Trophoblast cell (in vitro differentiated cells and primary cell): ENCODE measurements at regions not wholly inside any gene's neighbourhood (a gene's known extent, or its start where the extent isn't known, plus 50 kb on each side); places are given as distances from the start of the nearest gene placed in this dataset.

Experiments
- DNase-seq, 2 donors: peaks; one replicate each; pipeline ENCODE4 v3.0.0-alpha.2; 2016
- H2AFZ ChIP-seq: 2 replicates; pipeline ENCODE4 v1.6.1; 2013; ENCODE audit warnings: low read length, moderate library complexity, mild to moderate bottlenecking; ENCODE audit not compliant: insufficient read depth, poor library complexity
- H2AK5ac ChIP-seq: 2 replicates; pipeline ENCODE4 v1.6.1; 2013; ENCODE audit warnings: mild to moderate bottlenecking, low read length
- H2BK120ac ChIP-seq: 2 replicates; pipeline ENCODE4 v1.6.1; 2013; ENCODE audit warnings: low read length, mild to moderate bottlenecking, moderate library complexity; ENCODE audit not compliant: insufficient read depth, poor library complexity
- H2BK12ac ChIP-seq: 2 replicates; pipeline ENCODE4 v1.6.1; 2013; ENCODE audit warnings: mild to moderate bottlenecking, low read length, moderate library complexity
- H2BK5ac ChIP-seq: 2 replicates; pipeline ENCODE4 v1.6.1; 2013; ENCODE audit warnings: low read length, low read depth, moderate library complexity, mild to moderate bottlenecking; ENCODE audit not compliant: poor library complexity
- H3K14ac ChIP-seq: 2 replicates; pipeline ENCODE4 v1.6.1; 2013; ENCODE audit warnings: mild to moderate bottlenecking, low read length
- H3K18ac ChIP-seq: 2 replicates; pipeline ENCODE4 v1.6.1; 2013; ENCODE audit warnings: mild to moderate bottlenecking, low read length
- H3K23ac ChIP-seq: 2 replicates; pipeline ENCODE4 v1.6.1; 2013; ENCODE audit warnings: low read length
- H3K27ac ChIP-seq: 2 replicates; pipeline ENCODE4 v1.5.1; 2013; ENCODE audit warnings: low read depth, mild to moderate bottlenecking, inconsistent platforms, low read length, moderate library complexity
- H3K27me3 ChIP-seq: 2 replicates; pipeline ENCODE4 v1.6.1; 2013; ENCODE audit warnings: inconsistent platforms, mild to moderate bottlenecking, low read length, moderate library complexity; ENCODE audit not compliant: insufficient read depth
- H3K36me3 ChIP-seq, 2 experiments: 1 replicate in 1 of 2; 2 replicates in 1 of 2; pipeline ENCODE4 v1.6.1; 2013; ENCODE audit warnings: low read length in 2 of 2, mild to moderate bottlenecking in 2 of 2, moderate library complexity in 1 of 2; ENCODE audit not compliant: insufficient read depth in 2 of 2, control insufficient read depth in 1 of 2
- H3K4ac ChIP-seq: 2 replicates; pipeline ENCODE4 v1.6.1; 2013; ENCODE audit warnings: low read depth, mild to moderate bottlenecking, low read length, moderate library complexity
- H3K4me1 ChIP-seq, 2 experiments: 1 replicate in 1 of 2; 2 replicates in 1 of 2; pipeline ENCODE4 v1.6.1; 2013; ENCODE audit warnings: low read length in 2 of 2, mild to moderate bottlenecking in 2 of 2, moderate library complexity in 1 of 2; ENCODE audit not compliant: insufficient read depth in 2 of 2, control insufficient read depth in 1 of 2
- H3K4me2 ChIP-seq: 2 replicates; pipeline ENCODE4 v1.6.1; 2013; ENCODE audit warnings: inconsistent platforms, mild to moderate bottlenecking, low read length, moderate library complexity
- H3K4me3 ChIP-seq: 2 replicates; pipeline ENCODE4 v1.5.1; 2013; ENCODE audit warnings: mild to moderate bottlenecking, low read depth, low read length, inconsistent platforms
- H3K79me1 ChIP-seq: one replicate; pipeline ENCODE4 v1.6.1; 2013; ENCODE audit warnings: low read length
- H3K79me2 ChIP-seq: 2 replicates; pipeline ENCODE4 v1.6.1; 2013; ENCODE audit warnings: low read length, mild to moderate bottlenecking; ENCODE audit not compliant: control insufficient read depth, insufficient read depth, poor library complexity
- H3K9ac ChIP-seq: 2 replicates; pipeline ENCODE4 v1.6.1; 2013; ENCODE audit warnings: mild to moderate bottlenecking, low read length
- H3K9me3 ChIP-seq: 2 replicates; pipeline ENCODE4 v1.6.1; 2013; ENCODE audit warnings: low read depth, mild to moderate bottlenecking, control low read depth, inconsistent platforms, low read length; ENCODE audit not compliant: insufficient read depth
- H4K12ac ChIP-seq: 2 replicates; pipeline ENCODE4 v1.6.1; 2013; ENCODE audit warnings: low read depth, mild to moderate bottlenecking, low read length, moderate library complexity
- H4K8ac ChIP-seq: 2 replicates; pipeline ENCODE4 v1.6.1; 2013; ENCODE audit warnings: low read depth, mild to moderate bottlenecking, low read length, moderate library complexity
- H4K91ac ChIP-seq: one replicate; pipeline ENCODE4 v1.6.1; 2013; ENCODE audit warnings: low read depth, mild to moderate bottlenecking, low read length, moderate library complexity
- WGBS: extraction: QIAGEN DNeasy Blood & Tissue Kit; methylation state at CpG from one replicate; pipeline ENCODE4 v1.1.7; 2013; ENCODE audit warnings: missing lambda C conversion rate; ENCODE audit not compliant: insufficient read length, insufficient coverage; ENCODE audit errors: extremely low coverage; 5-methylcytosine and 5-hydroxymethylcytosine counted together

DNA sequence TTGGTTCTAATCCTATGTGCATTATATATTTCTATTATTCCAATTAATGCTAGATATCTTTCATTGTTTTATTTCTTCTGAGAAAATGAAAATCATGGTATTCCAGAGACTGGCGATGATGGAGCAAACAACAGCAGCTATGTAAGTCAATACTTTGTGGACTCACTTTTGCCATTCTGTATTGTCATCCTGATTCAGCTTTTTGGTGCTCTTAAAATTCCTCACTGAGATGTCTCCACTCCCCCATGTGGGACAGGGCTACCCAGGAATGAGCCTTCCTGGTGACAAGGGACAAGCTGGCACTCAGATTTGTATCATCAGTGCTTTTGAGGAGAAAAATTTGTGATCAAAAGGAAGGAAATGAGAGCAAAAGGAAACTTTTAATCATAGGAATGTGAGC, 56.7 kb upstream of the XCR1 start:
- Histone ChIP-seq H3K27ac (peak overlapping the region; percentile 8), H3K4me1 (peaks cover 8 to 17% of the 10 kb centered on the region in 2 experiments), H3K27me3 (no peaks in the 10 kb centered on the region), H3K14ac (no peak overlapping the region), H2AK5ac (no peak overlapping the region), H2BK12ac (peak overlapping the region; percentile 85), H3K4me3 (no peak overlapping the region), H3K9ac (no peak overlapping the region), H4K12ac (no peak overlapping the region), H3K79me2 (peaks cover 2% of the 10 kb centered on the region), H3K23ac (no peak overlapping the region), H3K79me1 (peaks cover 16% of the 10 kb centered on the region), H3K36me3 (no peaks in the 10 kb centered on the region), H4K8ac (no peak overlapping the region), H2BK120ac (peak overlapping the region; percentile 46), H3K4me2 (no peak overlapping the region), H2BK5ac (peak overlapping the region; percentile 31), H3K18ac (no peak overlapping the region), H2AFZ (no peak overlapping the region), H4K91ac (no peak overlapping the region), H3K9me3 (peaks cover 1% of the 10 kb centered on the region), H3K4ac (no peak overlapping the region)
- DNase-seq: peak in 1 of 2 donors; percentile 38
- no CpG with 5 or more reads among the region's 1 CpG for WGBS

DNA sequence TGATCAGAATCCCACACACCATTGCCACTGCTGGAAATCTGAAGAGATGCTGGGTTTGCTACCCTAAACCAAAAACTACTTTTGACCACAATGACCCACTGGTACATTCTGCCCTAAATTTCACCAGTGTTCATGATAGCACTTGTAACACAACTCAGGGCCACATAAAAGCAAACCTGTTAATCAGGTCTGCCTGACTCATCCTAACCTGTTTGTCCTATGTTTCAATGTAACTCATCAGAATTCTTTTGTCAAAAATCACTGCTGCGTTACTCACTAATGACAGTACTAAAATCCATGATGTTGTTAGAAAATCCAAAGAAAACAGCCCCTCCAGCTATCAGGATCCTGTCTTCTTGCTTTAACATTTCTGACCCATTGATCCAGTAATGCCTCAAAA, 55.6 kb upstream of the XCR1 start:
- DNase-seq: peak; percentile 90 to 98

DNA sequence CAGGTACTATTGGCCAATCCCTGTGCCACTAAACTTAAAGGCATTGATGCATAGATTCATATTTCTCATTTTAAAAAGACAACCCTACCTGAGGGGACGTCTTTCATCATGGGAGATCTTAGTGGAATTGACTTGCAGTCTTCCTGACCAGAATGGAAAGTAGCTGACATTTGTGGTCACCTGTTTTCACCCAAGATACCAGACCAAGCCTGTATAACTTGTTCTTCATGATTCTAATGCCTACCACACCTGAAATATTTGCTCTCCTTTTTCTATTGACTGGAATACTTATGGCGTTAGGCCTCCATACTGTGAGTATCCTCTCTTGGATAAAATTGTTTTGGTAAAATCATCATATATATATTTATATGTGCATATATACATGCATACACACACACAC, 54.7 kb upstream of the XCR1 start:
- H3K9ac ChIP-seq: no peak overlapping the region
- no peak overlapping the region for H3K23ac ChIP-seq
- H3K9me3 ChIP-seq: peaks cover 1% of the 10 kb centered on the region
- no peak overlapping the region for H2AFZ ChIP-seq
- H3K36me3 ChIP-seq: no peaks in the 10 kb centered on the region
- peaks cover 16% of the 10 kb centered on the region for H3K79me1 ChIP-seq
- no peak overlapping the region for H2BK120ac ChIP-seq
- no peak overlapping the region for H3K18ac ChIP-seq
- no peak overlapping the region for H3K14ac ChIP-seq
- H3K4me1 ChIP-seq: peaks cover 8 to 17% of the 10 kb centered on the region in 2 experiments
- H3K27ac ChIP-seq: no peak overlapping the region
- H3K4ac ChIP-seq: no peak overlapping the region
- H2BK12ac ChIP-seq: no peak overlapping the region
- DNase-seq: peak; percentile 52 to 94
- H3K79me2 ChIP-seq: peaks cover 2% of the 10 kb centered on the region
- no peak overlapping the region for H4K12ac ChIP-seq
- H3K27me3 ChIP-seq: no peaks in the 10 kb centered on the region
- no peak overlapping the region for H3K4me2 ChIP-seq
- no peak overlapping the region for H2BK5ac ChIP-seq
- H2AK5ac ChIP-seq: no peak overlapping the region
- no peak overlapping the region for H4K91ac ChIP-seq
- H3K4me3 ChIP-seq: no peak overlapping the region
- H4K8ac ChIP-seq: no peak overlapping the region
- WGBS: no CpG with 5 or more reads among the region's 2 CpGs

More for the DNA sequence above, 55.6 kb upstream of the XCR1 start:
- Histone ChIP-seq H3K27me3 (no peaks in the 10 kb centered on the region), H4K12ac (no peak overlapping the region), H3K79me1 (peaks cover 16% of the 10 kb centered on the region), H3K14ac (peak overlapping the region; percentile 37), H3K4me3 (no peak overlapping the region), H2BK12ac (no peak overlapping the region), H3K36me3 (no peaks in the 10 kb centered on the region), H3K9ac (no peak overlapping the region), H3K79me2 (peaks cover 2% of the 10 kb centered on the region), H3K27ac (peak overlapping the region; percentile 72), H4K91ac (peak overlapping the region; percentile 76), H2BK120ac (peak overlapping the region; percentile 91), H2AFZ (no peak overlapping the region), H3K18ac (no peak overlapping the region), H3K23ac (no peak overlapping the region), H4K8ac (no peak overlapping the region), H2BK5ac (peak overlapping the region; percentile 80), H2AK5ac (no peak overlapping the region), H3K4me2 (no peak overlapping the region), H3K4ac (no peak overlapping the region), H3K9me3 (peaks cover 1% of the 10 kb centered on the region), H3K4me1 (peaks cover 8 to 17% of the 10 kb centered on the region in 2 experiments)
- WGBS: no CpG with 5 or more reads among the region's 1 CpG

DNA sequence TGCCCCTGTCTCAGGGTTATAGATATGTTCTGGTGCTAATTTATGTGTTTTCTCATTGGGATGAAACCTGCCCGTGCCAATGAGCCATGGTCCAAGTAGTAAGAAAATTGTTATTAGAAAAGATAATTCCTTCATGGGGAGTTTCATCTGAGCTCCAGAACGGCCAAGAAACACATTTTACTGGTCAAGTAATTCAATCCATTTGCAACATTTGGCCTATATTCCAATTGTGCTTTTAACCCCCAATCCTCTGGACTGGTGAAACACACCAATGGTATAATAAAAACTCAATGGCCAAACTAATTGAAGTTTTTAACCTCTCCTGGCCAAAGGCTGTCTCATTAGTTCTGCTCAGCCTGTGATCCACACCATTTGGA, 53.7 kb upstream of the XCR1 start:
- Histone ChIP-seq H4K8ac (no peak overlapping the region), H3K9me3 (no peaks in the 10 kb centered on the region), H2BK120ac (no peak overlapping the region), H3K27me3 (no peaks in the 10 kb centered on the region), H4K91ac (no peak overlapping the region), H3K23ac (no peak overlapping the region), H3K9ac (no peak overlapping the region), H3K4me3 (no peak overlapping the region), H3K4me1 (peaks cover 8 to 17% of the 10 kb centered on the region in 2 experiments), H3K18ac (no peak overlapping the region), H2AFZ (no peak overlapping the region), H2BK12ac (no peak overlapping the region), H3K27ac (no peak overlapping the region), H3K79me1 (peaks cover 13% of the 10 kb centered on the region), H3K14ac (no peak overlapping the region), H2BK5ac (no peak overlapping the region), H3K4me2 (no peak overlapping the region), H3K4ac (no peak overlapping the region), H3K36me3 (no peaks in the 10 kb centered on the region), H3K79me2 (peaks cover 2% of the 10 kb centered on the region), H2AK5ac (no peak overlapping the region), H4K12ac (no peak overlapping the region)
- DNase-seq: no peak
- no CpG with 5 or more reads among the region's 2 CpGs for WGBS
